HG03095 (cell line): ENCODE measurements at regions not wholly inside any gene's neighbourhood (a gene's known extent, or its start where the extent isn't known, plus 50 kb on each side); places are given as distances from the start of the nearest gene placed in this dataset.

Experiments used
- ATAC-seq: cut with Tn5 transposase; IDR thresholded peaks from one replicate; pipeline ENCODE4 v1.9.1; 2021; ENCODE audit warnings: moderate library complexity; ENCODE audit not compliant: unreplicated experiment

DNA sequence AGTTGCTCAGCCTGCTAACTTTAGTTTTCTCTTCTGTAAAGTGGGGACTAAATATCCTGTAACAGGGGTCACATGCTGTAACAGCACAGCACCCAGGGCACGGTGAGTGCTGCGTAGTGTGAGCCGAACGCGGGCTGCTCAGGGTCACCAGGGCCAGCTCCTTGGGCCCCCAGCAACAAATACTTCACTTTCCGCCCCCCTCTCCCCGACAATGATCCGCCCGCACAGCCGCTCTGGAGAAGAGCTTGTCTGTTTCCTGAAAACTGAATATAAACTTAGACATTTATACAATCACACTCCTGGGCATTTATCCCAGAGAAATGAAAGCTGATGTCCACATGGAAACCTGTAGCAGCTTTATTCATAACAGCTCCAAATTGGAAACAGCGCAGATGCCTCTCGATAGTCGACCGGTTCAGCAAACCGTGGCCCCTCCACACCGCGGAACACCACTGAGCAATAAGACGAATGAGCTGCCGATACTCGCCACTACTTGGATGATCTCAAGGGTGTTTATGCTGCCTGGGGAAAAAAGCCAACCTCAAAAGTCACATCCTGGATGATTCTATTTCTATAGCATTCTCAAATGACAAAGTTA lies 267.2 kb downstream of the PARN start:
- no peak for ATAC-seq

DNA sequence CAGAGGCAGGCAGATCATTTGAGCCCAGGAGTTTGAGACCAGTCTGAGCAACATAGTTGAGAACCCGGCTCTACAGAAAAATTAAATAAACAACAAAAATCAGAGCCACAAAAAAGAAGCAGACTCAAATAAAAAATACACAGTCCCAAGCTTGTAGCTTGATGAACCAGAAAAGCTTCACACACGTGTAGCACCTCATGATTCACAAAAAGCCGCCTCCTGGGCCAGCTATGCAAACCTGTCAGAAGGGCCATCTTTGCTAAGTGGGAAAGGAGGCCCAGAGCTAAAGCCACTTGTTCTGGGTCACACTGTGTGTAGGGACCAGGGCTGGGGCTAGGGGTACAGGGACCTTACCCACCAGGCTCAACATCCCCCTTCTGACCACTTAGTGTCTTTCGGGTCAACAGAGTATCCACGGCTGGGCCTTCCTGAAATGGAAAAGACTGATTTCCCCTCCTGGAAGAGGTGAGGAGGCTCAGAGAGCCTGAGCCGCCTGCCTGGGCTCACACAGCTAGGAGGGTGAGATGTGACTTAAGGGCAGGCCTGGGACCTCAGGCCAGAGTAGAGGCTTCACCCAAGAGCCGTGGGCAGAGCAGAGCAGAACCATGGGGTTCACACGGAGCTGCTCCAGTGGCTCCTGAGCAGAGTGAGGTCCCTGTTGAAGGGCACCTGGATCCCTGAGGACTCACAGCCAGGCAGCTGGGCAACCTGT lies 269.6 kb downstream of the PARN start:
- no peak for ATAC-seq

DNA sequence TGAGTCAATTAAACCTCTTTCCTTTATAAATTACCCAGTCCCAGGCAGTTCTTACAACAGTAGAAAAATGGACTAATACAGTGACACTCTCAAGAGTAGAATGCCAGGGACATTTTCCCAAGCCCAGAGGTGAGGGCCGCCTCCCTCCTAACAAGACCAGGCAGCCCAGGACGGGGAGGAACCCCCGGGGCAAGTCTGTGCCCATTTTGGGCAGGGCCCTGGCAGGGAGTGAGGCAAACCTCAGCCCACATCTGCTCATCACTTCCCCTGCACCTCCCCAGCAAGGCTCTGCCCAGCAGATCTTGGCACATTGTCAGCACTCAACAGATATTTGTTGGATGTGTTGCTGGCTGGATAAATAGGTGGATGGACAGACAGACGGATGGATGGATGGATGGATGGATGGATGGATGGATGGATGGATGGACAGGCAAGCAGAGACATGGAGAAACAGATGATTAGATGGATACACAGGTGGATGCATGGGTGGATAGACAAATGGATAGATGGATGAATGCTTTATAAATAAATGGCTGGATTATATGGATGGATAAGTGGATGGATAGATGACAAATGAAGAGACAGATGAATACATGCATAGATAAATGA lies 271.3 kb downstream of the PARN start:
- ATAC-seq, result no peak

DNA sequence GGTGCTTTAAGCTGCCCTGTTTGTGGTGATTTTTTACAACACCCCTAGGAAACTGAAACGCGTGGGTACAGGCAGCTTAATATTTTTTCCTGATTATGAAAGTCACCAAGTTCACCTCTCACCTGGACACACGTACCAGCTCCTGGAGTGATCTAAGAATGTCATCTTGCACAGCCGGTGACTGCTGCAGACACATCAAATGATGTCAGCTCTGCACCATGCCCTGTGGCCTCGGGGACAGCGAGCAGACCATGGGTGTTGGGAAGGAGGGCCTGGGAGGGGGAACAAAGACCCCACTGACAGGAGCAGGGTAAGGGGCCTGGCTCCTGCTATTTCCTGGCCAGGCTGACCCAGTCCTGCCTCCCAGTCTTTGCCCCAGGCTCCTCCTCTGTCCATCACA lies 272.7 kb downstream of the PARN start:
- ATAC-seq, result no peak

DNA sequence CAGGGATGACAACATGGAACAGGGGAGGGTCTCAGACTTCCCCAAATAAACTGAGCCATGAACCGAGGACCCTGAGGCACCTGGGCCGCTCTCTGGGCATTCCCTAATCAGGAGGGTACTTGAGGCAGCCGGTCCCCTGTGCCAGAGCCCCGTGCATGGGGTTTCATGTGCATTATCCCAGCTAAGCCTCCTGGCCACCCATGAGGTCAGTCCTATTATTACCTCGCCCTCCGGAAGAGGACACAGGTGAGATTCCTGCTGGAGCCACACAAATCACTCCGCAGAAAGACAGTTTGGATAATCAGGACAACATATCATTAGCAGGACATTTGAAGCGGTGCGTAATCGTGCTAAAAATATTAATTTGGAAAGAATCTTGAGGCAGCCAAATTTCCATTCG lies 274.0 kb downstream of the PARN start:
- no peak for ATAC-seq

DNA sequence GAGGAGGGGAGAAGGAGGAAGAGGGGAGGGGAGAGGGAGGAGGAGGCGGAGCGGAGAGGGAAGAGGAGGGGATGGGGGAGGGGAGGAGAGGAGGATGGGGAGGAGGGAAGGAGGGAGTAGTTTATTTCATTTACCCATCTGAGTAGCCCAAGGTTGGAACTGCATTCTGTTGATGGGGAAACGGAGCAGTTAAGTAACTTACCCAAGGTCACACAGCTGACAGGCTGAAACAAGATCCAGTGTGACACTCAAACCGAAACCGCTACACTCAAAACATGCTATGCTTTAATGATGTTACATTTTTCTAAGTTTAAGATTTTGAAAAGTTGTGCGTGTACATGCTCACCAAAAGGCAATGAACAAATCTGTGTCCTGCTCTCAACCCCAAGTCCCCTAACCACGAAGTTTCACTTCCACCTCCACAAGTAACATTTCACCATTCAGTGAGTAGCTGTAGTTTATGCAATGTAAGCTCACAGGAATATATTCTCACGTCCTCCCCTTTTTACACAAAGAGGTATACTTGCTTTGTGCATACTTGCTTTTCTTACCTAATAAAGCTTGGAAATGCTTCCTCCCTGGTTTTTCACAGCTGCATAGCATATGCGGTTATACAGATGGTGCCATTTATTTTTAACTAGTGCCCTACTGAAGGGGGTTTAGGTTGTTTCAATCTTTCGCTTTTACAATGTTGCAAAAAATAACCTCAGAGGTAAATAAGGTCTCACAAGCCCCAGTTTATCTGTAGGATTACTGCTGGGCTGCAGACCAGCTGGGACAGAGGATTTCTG lies 275.3 kb downstream of the PARN start:
- peak; percentile 85 for ATAC-seq

DNA sequence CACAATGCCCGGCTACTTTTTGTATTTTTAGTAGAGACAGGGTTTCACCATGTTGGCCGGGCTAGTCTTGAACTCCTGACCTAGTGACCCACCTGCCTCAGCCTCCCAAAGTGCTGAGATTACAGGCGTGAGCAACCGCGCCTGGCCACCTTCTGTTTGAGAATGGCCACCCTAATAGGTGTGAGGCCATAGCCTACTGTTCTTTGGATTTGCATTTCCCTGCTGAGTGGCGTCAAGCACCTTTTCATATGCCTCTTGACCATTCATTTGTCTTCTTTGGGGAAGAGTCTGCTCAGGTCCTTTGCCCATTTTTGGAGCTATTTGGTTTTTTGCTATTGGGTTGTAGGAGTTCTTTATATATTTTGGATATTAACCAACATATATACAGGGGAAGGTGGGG lies 276.7 kb downstream of the PARN start:
- no peak for ATAC-seq

DNA sequence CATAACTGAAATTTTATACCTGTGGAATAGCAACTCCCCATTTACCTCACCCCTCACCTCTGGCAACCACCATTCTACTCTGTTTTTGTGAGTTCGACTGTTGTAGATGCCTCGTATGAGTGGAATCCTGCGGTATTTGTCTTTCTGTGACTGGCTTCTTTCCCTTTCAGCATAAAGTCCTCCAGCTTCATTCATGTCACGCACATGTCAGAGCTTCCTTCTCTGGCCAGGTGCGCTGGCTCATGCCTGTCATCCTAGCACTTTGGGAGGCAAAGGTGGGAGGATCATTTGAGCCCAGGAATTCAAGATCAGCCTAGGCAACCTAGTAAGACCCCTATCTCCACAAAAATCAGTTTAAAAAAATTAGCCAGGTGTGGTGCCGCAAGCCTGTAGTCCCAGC lies 278.4 kb downstream of the PARN start:
- ATAC-seq, result no peak

DNA sequence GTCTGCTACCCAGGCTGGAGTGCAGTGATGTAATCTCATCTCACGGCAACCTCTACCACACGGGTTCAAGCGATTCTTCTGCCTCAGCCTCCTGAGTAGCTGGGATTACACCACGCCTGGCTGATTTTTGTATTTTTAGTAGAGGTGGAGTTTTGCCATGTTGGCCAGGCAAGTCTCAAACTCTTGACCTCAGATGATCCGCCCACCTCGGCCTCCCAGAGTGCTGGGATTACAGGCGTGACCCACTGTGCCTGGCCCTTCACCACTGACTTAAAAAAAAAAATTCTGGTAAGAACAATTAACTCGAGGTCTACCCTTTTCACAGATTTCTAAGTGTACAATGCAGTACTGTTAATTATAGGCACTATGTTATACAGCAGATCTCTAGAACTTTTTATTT lies 279.4 kb downstream of the PARN start:
- ATAC-seq, result no peak

DNA sequence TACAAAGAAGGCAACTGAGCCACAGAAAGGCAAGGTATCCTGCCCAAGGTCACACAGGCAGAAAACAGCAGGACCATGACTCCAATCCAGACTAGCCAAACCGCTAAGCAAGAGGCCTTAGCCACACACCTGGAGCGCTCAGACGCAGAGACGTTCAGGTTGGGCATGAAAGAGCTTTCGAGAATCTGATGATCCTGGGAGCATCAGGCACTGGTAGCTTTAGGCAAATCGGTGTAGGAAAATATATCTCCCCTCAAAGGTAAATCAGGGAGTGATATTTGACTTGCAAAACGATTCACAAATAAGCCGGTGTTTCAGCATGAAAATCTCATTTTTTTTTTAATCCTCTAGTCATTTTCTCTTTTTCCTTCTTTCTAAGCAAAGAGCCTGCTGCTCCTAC lies 279.0 kb downstream of the MRTFB start:
- ATAC-seq, result no peak

DNA sequence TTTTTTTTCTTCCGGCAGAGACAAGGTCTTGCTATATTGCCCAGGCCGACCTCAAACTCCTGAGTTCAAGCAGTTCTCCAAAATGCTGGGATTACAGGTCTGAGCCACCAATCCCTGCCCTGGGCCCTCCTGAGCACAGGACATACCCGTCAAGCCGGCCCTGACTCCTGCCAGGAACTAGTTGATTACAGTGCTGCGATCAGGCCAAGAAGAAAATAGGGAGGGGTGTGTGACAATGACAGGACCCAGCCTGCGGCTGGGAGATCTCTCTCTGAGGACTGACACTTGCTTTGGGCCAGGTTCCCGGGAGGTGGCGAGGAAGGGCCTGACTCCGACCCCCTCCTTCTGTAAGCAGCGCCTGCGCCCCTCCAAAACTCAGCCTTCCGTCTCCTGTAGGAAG lies 276.6 kb downstream of the MRTFB start:
- no peak for ATAC-seq

DNA sequence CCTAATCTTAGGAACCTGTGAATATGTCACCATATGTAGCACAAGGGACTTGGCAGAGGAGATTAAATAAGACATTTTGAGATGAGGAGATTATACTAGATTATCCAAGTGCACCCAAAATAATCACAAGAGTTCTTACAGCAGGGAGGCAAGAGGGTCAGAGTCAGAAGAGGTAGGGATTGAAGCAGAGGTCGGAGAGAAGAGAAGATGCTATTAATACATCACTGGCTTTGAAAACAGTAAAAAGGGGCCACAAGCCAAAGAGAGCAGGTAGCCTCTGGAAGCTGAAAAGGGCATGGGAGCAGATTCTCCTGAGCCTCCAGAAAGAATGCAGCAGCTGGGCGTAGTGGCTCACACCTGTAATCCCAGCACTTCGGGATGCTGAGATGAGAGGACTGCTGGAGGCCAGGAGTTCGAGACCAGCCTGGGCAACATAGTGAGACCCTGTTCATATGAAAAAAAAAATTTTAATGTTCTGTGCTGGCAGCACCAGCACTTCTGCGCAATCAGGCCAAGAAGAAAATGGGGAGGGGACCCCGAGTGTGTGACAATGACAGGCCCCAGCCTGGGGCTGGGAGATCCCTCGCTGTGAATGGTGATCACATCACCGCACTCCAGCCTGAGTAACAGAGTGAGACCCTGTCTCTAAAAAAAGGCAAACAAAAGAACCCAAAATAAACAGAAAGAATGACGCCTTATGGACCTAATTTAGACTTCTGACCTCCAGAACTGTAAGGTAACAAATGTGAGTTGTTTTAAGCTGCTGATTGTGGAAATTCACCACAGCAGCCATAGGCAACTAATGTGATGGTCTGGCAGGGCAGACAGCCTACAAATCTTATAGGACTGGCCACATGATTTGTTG lies 275.4 kb downstream of the MRTFB start:
- ATAC-seq, result no peak

DNA sequence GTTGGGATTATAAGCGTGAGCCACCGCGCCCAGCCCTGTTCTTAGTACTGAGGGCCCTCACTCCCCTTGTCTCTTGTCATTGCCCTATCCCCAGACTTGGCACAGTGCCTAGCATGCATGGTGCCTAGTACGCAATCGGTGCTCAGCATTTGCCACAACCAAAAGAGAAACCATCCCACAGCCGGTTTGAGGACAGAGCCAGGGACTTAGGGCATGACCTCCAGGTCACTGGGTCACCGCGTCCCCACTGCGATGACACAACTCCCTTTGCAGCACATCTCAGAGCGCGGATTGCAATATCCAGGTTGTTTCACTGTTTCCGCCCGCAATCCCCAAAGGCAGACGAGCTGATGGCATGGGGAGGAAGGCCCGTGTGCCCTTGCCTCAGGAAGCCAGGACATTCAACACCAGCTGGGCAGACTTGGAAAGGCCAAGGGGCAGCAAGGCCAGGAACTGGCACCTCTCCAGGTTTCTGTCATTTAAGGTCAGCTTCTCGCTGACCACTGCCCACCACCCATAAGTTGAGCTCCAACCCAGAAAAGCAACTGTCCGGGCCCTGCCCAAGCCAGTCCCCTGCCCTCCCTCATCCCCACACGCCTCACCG lies 274.5 kb downstream of the MRTFB start:
- no peak for ATAC-seq

DNA sequence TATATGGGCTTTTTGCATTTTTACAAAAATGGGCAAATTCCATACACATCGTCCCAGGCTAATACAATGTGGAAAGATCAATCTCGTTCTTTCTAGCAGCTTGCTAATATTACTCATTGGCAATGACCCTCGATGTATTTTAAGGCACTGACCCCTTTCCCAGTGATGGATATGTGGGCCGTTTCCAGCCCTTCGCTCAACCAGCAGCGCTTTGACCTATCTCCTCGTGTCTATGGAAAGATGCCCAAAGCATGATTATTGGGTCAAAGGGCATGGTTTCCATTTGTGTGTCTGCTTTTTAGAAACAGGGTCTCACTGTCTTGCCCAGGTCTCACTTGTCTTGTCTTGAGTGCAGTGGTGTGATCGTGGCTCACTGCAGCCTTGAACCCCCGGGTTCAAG lies 273.8 kb downstream of the MRTFB start:
- ATAC-seq, result no peak

DNA sequence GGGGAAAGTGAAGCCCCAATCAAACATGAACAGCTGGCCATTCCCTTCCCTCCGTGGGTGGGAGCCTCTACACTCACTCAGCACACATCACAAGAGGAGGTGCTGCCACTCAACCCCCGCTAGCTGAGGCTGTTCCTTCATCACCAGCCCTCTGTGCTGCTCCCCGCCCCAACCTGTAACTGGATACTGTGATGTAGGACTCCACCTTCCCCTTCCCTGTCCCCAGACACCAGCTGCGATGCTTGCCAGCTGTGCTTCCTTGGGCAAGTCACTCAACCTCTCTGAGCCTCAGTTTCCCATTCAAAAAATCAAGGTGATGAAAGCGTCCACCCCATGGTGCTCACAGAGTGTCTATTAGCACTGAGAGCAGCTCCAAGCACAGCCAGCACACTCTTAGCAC lies 273.2 kb downstream of the MRTFB start:
- ATAC-seq, result no peak

DNA sequence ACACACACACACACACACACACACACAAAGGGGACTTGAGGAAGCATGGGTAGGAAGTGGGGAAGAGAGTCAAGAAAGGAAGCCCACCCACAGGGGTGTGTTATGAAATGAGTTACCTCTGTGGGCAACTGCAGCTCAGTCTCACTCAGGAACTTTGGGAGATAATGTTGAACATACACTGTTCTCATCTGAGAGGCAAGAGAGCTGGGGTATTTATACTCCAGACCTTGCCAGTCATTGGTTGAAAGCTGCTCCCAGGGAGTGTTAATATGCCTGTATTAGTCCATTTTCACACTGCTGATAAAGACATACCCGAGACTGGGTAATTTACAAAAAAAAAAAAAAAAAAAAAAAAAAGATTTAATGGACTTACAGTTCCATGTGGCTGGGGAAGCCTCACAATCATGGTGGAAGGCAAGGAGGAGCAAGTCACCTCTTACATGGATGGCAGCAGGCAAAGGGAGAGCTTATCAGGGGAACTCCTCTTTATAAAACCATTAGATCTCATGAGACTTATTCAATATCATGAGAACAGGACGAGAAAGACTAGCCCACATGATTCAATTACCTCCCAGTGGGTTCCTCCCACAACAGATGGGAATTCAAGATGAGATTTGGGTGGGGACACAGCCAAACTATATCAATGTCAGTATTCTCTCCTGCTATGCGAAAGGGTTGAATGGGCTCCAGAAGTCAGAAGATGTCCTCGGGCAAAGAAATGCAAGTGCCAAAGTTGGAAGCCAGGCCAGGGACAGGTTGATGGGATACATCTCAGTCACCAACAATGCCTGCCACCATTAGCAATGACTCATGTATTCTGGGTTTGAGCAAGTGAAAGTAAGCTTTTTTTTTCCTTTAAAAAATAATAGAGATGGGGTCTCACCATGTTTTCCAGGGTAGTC lies 270.5 kb downstream of the MRTFB start:
- ATAC-seq, result no peak

DNA sequence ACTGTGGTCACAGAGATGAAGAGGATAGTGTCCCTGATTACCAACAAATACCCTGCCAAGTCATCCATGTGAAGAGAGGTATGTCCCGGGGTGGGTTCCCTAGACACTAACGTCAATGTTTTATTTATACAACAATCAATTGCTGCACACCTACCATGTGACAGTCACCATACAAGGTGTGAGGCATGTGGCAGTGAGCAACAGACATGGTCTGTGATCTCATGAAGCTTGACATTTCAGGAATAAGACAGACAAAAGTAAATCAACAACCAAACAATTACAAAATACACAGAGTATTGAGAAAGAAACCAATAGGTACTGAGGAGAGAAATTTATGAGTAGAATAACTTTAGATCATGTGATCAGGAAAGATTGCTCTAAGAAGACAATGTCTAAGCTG lies 268.6 kb downstream of the MRTFB start:
- ATAC-seq, result no peak

DNA sequence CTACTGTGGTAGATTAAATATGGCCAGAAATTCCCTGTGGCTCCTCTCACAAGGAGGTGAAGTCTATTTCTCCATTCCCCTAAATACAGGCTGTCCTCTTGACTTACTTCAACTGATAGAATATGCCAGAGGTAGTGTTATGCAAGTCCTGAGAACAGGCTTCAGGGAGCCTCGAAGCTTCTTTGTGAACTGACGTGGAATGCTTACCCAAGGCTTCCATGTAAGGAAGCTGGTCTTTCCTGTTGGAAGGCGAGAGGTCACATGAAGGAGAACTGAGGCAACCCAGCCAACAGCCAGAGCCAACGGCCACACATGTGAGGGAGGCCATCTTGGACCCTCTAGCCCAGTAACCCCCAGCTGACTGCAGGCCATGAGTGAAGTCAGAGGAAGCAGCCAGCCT lies 267.9 kb downstream of the MRTFB start:
- no peak for ATAC-seq

DNA sequence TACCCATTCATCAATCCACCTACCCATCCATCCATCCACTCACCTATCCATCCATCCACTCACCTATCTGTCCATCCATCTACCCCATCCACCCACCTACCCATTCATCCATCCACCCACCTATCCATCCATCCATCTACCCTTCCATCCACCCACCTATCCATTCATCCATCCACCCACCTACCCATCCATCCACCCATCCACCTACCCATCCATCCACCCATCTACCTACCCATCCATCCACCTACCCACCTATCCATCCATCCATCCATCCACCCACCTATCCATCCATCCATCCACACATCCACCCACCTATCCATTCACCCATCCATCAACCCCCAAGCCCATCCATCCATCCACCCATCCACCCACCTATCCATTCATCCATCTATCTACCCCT lies 267.1 kb downstream of the MRTFB start:
- no peak for ATAC-seq
